ENCODE measurements at regions not wholly inside any gene's neighbourhood (a gene's known extent, or its start where the extent isn't known, plus 50 kb on each side); places are given as distances from the start of the nearest gene placed in this dataset.

GRCh38 chr5:116864157-116864837 is 289.7 kb upstream of the SEMA6A start:
- TF ChIP-seq CTCF (IDR thresholded peaks at IDR 0.05) (no peak), POLR2A (IDR thresholded peaks at IDR 0.05) (no peak)
